Peyer's patch (tissue), 4 donors: ENCODE measurements at regions not wholly inside any gene's neighbourhood (a gene's known extent, or its start where the extent isn't known, plus 50 kb on each side); places are given as distances from the start of the nearest gene placed in this dataset.

Experiments
- DNase-seq, 3 donors: peaks; one replicate each; pipeline ENCODE4 v3.0.0-alpha.2; 2017 to 2019
- H3K27ac ChIP-seq, 4 donors: fragments of 200-600 bp; sonication (generic); one replicate each; pipeline ENCODE4 v1.5.1; 2016 to 2019
- H3K27me3 ChIP-seq, 2 donors: fragments of 200-600 bp; sonication (generic); one replicate each; pipeline ENCODE4 v1.5.1; 2019
- H3K36me3 ChIP-seq, 3 donors: fragments of 200-600 bp; sonication (generic); one replicate each; pipeline ENCODE4 v1.5.1; 2016 to 2019
- H3K4me1 ChIP-seq, 4 donors: fragments of 200-600 bp; sonication (generic); one replicate each; pipeline ENCODE4 v1.5.1; 2016 to 2019
- H3K4me3 ChIP-seq, 4 donors: fragments of 200-600 bp; sonication (generic); 1 replicate in 3 of 4; 2 replicates in 1 of 4; pipeline ENCODE4 v1.5.1; 2016 to 2019; ENCODE audit warnings: mild to moderate bottlenecking in 1 of 4
- H3K9me3 ChIP-seq, 4 donors: fragments of 200-600 bp; sonication (generic); one replicate each; pipeline ENCODE4 v1.5.1; 2016 to 2019; ENCODE audit warnings: mild to moderate bottlenecking in 1 of 4
- CTCF ChIP-seq, 6 experiments: fragments of 450-650 bp in 4 of 6; fragments of 200-600 bp in 2 of 6; sonication (generic) in 1 of 6; IDR thresholded peaks; one replicate each; pipeline ENCODE4 v1.5.1; 2017 to 2019; ENCODE audit warnings: antibody characterized with exemption in 6 of 6, mild to moderate bottlenecking in 3 of 6, moderate library complexity in 1 of 6
- POLR2A ChIP-seq, 2 donors: fragments of 450-650 bp; IDR thresholded peaks; one replicate each; pipeline ENCODE4 v1.5.1; 2017; ENCODE audit warnings: antibody characterized with exemption in 2 of 2, mild to moderate bottlenecking in 2 of 2, moderate library complexity in 2 of 2

DNA sequence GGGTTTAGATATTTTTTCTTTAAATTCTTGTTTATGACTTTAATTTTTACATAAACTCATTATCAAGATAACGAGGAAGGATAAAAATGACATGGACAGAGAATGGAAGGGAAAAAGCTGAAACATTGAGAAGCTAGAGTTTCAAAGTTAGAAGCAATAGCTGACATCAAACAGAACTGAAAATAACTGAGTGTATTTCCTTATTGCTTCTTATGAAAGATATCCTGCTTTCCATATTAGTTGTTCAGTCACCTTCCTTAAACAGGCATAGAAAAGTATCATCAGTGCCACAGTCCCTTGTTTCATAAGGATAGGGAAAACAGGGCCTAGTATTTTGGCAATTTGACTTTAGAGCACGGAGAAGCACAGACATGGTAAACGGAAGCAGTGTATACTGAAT lies 460.5 kb upstream of the GHITM start:
- DNase-seq = no peak
- Histone ChIP-seq H3K4me1 (no peaks in the 10 kb centered on the region), H3K36me3 (no peaks in the 10 kb centered on the region), H3K27me3 (no peaks in the 10 kb centered on the region), H3K9me3 (no peaks in the 10 kb centered on the region), H3K27ac (no peak overlapping the region), H3K4me3 (no peak overlapping the region)
- no peak for TF ChIP-seq POLR2A (IDR thresholded peaks at IDR 0.05)
- no peak for TF ChIP-seq CTCF (IDR thresholded peaks at IDR 0.05)

DNA sequence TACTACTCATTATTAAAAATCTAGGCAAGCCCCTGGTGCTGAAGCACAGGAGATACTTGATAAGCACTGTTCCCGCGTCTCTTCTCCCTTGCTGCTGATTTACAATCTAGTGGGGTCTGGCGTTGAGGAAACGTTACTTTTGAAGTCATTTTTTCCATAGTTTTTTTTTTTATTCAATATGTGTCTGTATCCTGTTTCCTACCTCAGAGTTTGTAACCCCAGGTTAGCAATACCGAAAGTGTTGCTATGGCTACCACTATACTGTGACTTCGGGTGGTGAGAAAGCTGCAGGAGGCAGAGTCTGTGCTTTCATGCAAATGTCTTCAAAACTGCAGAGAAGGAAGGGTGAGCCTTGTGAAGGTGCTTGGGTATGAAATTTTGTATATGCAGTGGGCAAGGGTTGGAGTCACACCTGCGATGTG lies 458.8 kb upstream of the GHITM start:
- no peaks in the 10 kb centered on the region for H3K27me3 ChIP-seq
- H3K9me3 ChIP-seq = no peaks in the 10 kb centered on the region
- H3K4me3 ChIP-seq = no peak overlapping the region
- H3K4me1 ChIP-seq = no peaks in the 10 kb centered on the region
- H3K27ac ChIP-seq = no peak overlapping the region
- no peak for DNase-seq
- H3K36me3 ChIP-seq = no peaks in the 10 kb centered on the region
- no peak for TF ChIP-seq CTCF (IDR thresholded peaks at IDR 0.05)
- no peak for TF ChIP-seq POLR2A (IDR thresholded peaks at IDR 0.05)

DNA sequence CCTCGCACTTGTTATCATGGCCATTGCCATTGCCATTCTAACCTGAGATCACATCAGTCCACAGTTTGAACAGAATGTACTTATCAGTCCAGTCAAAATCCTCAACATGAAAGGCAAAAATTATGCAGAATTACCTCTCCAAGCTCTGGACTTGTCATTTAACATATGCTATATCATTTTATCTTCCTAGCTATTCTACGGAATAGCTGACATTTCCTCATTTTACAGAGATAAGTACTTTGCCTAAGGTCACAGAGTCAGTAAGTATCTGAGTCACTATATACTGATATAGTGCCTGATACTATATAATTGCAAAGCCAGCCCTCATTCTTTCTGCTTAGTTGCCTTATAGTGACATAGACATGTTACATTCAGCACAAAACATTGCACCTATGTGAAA lies 456.9 kb upstream of the GHITM start:
- no peak for TF ChIP-seq POLR2A (IDR thresholded peaks at IDR 0.05)
- no peak for TF ChIP-seq CTCF (IDR thresholded peaks at IDR 0.05)
- Histone ChIP-seq H3K27ac (no peak overlapping the region), H3K9me3 (no peaks in the 10 kb centered on the region), H3K36me3 (no peaks in the 10 kb centered on the region), H3K4me3 (no peak overlapping the region), H3K27me3 (no peaks in the 10 kb centered on the region), H3K4me1 (no peaks in the 10 kb centered on the region)
- DNase-seq = no peak

DNA sequence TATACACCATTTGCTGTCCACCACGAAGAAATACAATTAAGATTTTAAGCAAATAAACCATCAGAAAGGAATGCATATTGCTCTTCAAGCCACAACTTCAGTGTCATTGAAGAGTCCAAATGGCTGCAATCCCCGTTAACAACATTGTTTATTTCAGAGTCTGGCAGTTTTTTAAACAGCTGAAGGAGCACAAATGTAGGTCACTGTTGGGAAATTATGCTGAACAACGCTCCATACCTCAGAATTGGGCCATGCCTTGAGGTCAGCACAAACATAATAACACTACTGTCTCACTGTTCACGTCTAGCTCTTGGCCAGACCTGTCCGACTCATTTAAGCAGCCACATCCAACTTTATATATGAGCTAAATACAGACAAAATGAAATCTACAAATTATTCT lies 453.9 kb upstream of the GHITM start:
- H3K36me3 ChIP-seq = no peaks in the 10 kb centered on the region
- H3K4me1 ChIP-seq = no peaks in the 10 kb centered on the region
- H3K4me3 ChIP-seq = no peak overlapping the region
- H3K27me3 ChIP-seq = no peaks in the 10 kb centered on the region
- DNase-seq = no peak
- no peak for TF ChIP-seq POLR2A (IDR thresholded peaks at IDR 0.05)
- no peak for TF ChIP-seq CTCF (IDR thresholded peaks at IDR 0.05)
- no peak overlapping the region for H3K27ac ChIP-seq
- no peaks in the 10 kb centered on the region for H3K9me3 ChIP-seq

- Histone ChIP-seq H3K4me1 (no peaks in the 10 kb centered on the region), H3K9me3 (no peaks in the 10 kb centered on the region)
- TF ChIP-seq CTCF (IDR thresholded peaks at IDR 0.05) (no peak), POLR2A (IDR thresholded peaks at IDR 0.05) (no peak)
Observed at GRCh38 chr10:83691791-83692596, 447.3 kb upstream of the GHITM start.

More at GRCh38 chr10:83691791-83692596, 447.3 kb upstream of the GHITM start:
- no peak for DNase-seq
- Histone ChIP-seq H3K36me3 (no peaks in the 10 kb centered on the region), H3K27ac (no peak overlapping the region), H3K27me3 (no peaks in the 10 kb centered on the region), H3K4me3 (no peak overlapping the region)
